ENCODE measurements at regions not wholly inside any gene's neighbourhood (a gene's known extent, or its start where the extent isn't known, plus 50 kb on each side); places are given as distances from the start of the nearest gene placed in this dataset.
"Not testable (repeated sequence)": the region's sequence is repeated elsewhere in the genome, so short reads cannot be mapped to it uniquely, and the experiment has no call there.

DNA sequence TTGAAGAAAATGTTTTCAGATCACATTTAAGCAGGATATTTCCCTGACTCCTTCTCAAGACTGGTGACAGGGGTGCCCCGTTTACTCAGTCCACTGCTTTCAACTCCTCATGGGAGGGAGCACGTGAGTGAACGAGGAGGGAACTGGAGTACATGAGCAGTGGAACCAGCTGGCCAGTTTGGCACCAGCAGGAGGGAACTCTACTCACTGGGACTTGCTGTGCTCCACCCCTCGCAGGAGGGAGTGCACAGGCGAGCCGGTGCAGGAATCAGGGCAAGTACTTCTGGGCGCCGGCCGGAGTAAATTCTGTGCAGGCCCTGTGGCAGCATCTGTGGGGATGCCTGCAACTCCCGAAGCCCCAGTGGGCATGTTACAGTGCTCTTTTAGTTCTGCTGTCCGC is 1941.1 kb upstream of the C9orf72 start:
- no peaks in the 10 kb centered on the region for H3K4me1 ChIP-seq (ENCODE audit: insufficient read depth, low read length)
- H3K4me3 ChIP-seq (ENCODE audit: low read length): no peak overlapping the region
- H3K27me3 ChIP-seq (ENCODE audit: insufficient read depth, low read length): no peaks in the 10 kb centered on the region
- no peaks in the 10 kb centered on the region for H3K9me3 ChIP-seq (ENCODE audit: low read depth, low read length)

DNA sequence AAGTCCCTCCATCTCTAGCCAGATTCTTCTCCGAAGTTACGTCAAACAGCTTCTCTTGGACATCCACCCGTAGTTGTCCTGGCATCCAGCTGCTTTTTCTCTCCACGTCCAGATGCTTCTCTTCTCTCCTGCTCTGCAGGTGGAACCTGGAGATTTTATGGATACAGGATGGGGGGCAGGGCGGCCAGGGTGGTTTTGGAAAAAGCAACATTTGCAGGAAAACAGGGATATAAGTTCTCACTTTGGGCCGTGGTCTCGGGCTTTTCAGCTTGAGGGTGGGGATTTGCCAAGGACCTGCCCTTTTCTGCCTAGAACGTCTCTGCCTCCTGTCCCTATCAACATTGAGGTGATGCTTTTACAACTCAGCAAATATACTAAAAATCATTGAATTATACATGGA is 1941.6 kb upstream of the C9orf72 start:
- Histone ChIP-seq H3K9me3 (ENCODE audit: low read depth, low read length) (no peaks in the 10 kb centered on the region), H3K4me3 (ENCODE audit: low read length) (no peak overlapping the region), H3K27me3 (ENCODE audit: insufficient read depth, low read length) (no peaks in the 10 kb centered on the region), H3K4me1 (ENCODE audit: insufficient read depth, low read length) (no peaks in the 10 kb centered on the region)

DNA sequence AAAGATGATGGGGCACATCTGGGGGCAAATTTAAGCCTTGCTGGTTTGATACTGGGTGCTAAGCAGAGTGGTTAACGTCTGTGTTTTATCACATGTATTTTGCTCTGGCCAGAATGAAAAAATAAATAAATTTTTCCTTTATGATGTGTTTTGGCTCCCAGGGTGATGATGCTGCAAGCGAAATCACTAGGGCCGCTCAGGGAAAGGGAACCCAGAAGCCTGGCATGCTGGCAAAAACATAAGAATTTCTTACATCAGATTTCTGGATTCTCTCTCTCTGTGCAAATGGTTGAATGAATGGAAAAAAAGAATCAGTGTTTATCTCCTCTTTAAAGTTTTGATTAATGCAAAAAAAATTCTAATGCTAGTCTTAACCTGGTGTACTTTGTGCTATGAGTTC is 1975.2 kb upstream of the C9orf72 start:
- Histone ChIP-seq H3K4me3 (ENCODE audit: low read length) (no peak overlapping the region), H3K27me3 (ENCODE audit: insufficient read depth, low read length) (no peaks in the 10 kb centered on the region), H3K9me3 (ENCODE audit: low read depth, low read length) (no peaks in the 10 kb centered on the region), H3K4me1 (ENCODE audit: insufficient read depth, low read length) (no peaks in the 10 kb centered on the region)

DNA sequence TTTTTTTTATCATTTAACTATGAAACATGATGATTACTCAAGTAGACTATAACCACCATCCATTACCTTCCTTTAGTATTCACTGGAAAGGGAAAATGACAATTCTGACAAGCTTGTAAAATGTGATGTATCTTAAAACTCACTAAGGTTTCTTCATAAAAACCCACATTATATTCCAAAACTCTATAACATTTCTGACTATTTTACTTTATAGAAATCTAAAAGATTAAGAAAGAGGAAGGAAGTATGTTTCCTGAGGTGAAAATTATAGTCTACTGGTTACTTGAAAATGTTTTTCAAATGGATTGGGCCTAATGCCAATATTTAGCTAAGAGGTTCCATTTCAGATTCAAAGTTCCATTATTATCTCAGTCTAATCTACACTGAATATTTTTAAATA is 1982.2 kb upstream of the C9orf72 start:
- H3K27me3 ChIP-seq (ENCODE audit: insufficient read depth, low read length): no peaks in the 10 kb centered on the region
- H3K9me3 ChIP-seq (ENCODE audit: low read depth, low read length): no peaks in the 10 kb centered on the region
- H3K4me1 ChIP-seq (ENCODE audit: insufficient read depth, low read length): no peaks in the 10 kb centered on the region
- H3K4me3 ChIP-seq (ENCODE audit: low read length): no peak overlapping the region

DNA sequence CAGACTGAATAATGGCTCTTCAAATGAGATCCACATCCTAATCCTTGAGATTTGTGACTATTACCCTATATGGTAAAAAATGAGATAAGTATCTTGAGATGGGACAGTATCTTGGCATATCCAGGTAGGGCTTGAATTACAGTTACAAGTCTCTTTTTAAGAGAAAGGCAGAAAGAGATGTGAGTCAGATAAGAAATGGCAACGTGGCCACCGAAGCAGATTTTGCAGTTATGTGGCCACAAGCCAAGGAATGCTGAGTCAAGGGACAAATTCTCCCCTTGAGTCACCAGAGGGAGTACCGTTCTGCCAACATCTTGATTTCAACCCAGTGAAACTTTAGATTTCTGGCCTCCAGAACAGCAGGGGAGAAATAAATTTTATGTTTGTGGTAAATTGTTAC is 1983.0 kb upstream of the C9orf72 start:
- Histone ChIP-seq H3K4me1 (ENCODE audit: insufficient read depth, low read length) (no peaks in the 10 kb centered on the region), H3K4me3 (ENCODE audit: low read length) (no peak overlapping the region), H3K27me3 (ENCODE audit: insufficient read depth, low read length) (no peaks in the 10 kb centered on the region)

DNA sequence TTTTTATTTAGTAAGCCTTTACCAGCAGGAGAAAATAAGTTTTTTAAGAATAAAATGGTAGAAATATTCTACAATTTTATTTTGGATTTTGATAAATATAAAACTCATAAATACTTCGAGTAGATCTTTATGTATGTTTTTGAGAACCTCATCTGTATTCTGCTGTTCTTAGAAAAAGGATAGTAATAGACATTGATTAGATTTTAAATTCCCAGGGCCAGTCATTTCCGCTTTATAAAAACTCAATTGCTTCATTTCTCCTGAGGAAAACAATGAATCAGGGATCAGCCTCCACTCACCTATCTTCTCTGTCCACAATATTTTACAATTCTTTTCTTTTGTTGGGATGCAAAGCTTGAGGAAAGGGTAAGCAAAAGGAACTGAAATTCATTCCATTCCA is 1983.5 kb upstream of the C9orf72 start:
- Histone ChIP-seq H3K4me3 (ENCODE audit: low read length) (no peak overlapping the region), H3K9me3 (ENCODE audit: low read depth, low read length) (no peaks in the 10 kb centered on the region), H3K4me1 (ENCODE audit: insufficient read depth, low read length) (no peaks in the 10 kb centered on the region), H3K27me3 (ENCODE audit: insufficient read depth, low read length) (no peaks in the 10 kb centered on the region)

More for the DNA sequence above, 1983.0 kb upstream of the C9orf72 start:
- H3K9me3 ChIP-seq (ENCODE audit: low read depth, low read length): no peaks in the 10 kb centered on the region

DNA sequence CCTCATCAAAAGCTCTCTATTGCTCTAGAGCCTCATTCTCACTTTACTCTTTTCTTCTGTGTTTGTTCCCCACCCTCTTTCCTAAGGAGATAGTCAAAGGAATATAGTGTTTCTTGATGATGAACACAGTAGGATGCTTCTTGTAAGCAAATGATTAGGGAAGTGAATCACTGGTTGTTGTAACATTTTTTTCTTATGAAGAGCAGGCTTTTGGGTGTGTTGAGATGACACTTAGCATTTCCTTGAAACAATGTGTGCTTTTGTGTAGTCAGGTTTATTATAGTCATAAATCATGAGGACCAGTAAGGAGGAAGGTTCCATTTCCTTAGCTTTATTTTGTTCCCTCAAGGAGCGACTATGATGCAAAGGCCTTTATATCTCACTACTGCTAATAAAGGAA is 1991.3 kb upstream of the C9orf72 start:
- no peaks in the 10 kb centered on the region for H3K4me1 ChIP-seq (ENCODE audit: insufficient read depth, low read length)

DNA sequence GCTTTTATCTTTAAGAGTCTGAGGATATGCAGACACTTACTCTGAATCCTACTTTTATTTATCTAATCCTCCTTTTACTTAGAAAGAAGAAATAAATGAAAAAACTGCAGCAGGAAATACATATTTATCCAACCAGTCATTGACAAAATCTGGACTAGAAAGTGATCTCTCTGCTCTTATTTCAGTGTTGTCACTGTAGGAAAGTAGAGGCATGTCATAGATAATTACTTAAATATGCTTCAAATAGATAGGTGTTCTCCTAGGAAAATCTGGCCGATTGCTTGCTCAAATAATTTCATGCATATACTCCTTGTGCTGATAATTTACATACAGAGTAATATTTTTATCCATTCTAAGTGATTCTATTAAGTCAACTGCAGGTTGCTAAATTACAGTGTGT is 2001.9 kb upstream of the C9orf72 start:
- Histone ChIP-seq H3K27me3 (ENCODE audit: insufficient read depth, low read length) (no peaks in the 10 kb centered on the region), H3K9me3 (ENCODE audit: low read depth, low read length) (no peaks in the 10 kb centered on the region), H3K4me3 (ENCODE audit: low read length) (no peak overlapping the region), H3K4me1 (ENCODE audit: insufficient read depth, low read length) (no peaks in the 10 kb centered on the region)

More for the DNA sequence above, 1991.3 kb upstream of the C9orf72 start:
- H3K4me3 ChIP-seq (ENCODE audit: low read length): no peak overlapping the region
- no peaks in the 10 kb centered on the region for H3K9me3 ChIP-seq (ENCODE audit: low read depth, low read length)
- H3K27me3 ChIP-seq (ENCODE audit: insufficient read depth, low read length): no peaks in the 10 kb centered on the region

DNA sequence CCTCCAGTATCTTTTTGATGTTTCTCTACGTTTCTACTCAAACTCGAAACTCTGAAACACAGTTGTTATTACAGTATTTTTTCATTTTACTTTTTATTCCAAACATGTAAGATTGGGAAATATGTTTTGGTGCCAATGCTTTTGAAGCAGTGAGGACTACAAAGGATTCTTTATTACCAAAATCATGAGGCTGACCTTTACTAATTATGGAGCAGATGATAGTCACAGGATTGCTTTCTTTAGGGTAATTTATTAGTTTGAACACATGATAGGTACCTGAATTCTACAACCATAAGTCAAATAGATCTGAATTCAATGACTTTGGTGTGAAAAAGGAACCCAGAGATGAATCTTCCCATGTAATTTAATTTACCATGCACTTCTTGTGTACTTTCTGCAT is 2015.1 kb upstream of the C9orf72 start:
- Histone ChIP-seq H3K4me1 (ENCODE audit: insufficient read depth, low read length) (no peaks in the 10 kb centered on the region), H3K27me3 (ENCODE audit: insufficient read depth, low read length) (no peaks in the 10 kb centered on the region), H3K9me3 (ENCODE audit: low read depth, low read length) (no peaks in the 10 kb centered on the region), H3K4me3 (ENCODE audit: low read length) (no peak overlapping the region)

DNA sequence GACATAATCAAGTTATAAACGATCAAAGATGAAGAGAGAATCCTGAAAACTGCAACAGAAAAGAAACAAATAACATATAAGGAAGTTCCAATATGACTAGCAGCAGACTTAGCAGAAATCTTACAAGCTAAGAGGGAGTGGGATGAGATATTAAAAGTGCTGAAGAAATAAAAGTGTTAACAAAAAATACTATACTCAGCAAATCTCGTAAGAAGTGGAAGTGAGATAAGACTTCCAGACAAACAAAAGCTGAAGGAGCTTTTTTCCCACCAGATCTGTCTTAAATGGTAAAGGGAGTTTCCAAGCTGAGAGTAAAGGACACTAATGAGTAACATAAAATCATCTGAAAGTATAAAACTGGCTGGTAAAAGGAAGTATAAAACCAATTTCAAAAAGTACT is 2036.0 kb upstream of the C9orf72 start:
- H3K4me1 ChIP-seq (ENCODE audit: insufficient read depth, low read length): no peaks in the 10 kb centered on the region
- H3K4me3 ChIP-seq (ENCODE audit: low read length): no peak overlapping the region
- no peaks in the 10 kb centered on the region for H3K27me3 ChIP-seq (ENCODE audit: insufficient read depth, low read length)
- H3K9me3 ChIP-seq (ENCODE audit: low read depth, low read length): peaks cover 13% of the 10 kb centered on the region

DNA sequence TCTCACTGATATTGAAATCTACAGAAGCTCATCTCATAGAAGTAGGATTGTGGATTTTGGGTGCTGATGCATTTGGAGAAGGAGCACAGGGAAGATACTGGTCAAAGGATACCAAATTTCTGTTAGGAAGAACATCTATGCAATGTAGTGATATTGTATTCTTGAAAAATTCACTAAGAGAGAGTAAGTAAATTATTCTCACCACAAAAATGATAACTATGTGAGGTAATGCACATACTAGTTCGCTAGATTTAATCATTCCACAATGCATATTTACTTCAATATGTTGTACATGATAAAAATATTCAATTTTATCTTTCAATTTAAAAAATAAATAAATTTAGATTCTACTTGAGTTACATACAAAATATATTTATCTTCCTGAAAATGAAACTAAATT is 2040.5 kb upstream of the C9orf72 start:
- Histone ChIP-seq H3K4me1 (ENCODE audit: insufficient read depth, low read length) (no peaks in the 10 kb centered on the region), H3K27me3 (ENCODE audit: insufficient read depth, low read length) (no peaks in the 10 kb centered on the region), H3K9me3 (ENCODE audit: low read depth, low read length) (peaks cover 3% of the 10 kb centered on the region), H3K4me3 (ENCODE audit: low read length) (no peak overlapping the region)

DNA sequence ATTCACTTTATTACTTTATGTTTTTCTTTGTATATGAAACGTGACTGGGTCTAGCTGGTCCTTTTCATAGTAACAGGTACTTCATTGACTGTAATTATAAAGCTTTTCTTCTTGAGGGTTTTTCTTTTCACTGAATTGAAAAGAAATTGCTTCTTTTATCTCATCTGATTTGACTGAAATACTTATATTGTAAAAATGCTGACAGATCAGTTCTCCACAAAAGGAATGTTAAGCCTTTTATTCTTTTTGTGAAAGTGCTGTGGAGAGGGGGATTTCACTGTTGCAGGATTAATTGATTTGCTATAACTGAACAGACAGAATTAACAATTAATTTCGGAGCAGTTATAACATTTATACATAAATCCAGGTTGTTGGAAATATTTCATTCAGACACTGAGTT is 2043.6 kb upstream of the C9orf72 start:
- no peaks in the 10 kb centered on the region for H3K4me1 ChIP-seq (ENCODE audit: insufficient read depth, low read length)
- no peak overlapping the region for H3K4me3 ChIP-seq (ENCODE audit: low read length)
- H3K9me3 ChIP-seq (ENCODE audit: low read depth, low read length): no peaks in the 10 kb centered on the region
- H3K27me3 ChIP-seq (ENCODE audit: insufficient read depth, low read length): no peaks in the 10 kb centered on the region

DNA sequence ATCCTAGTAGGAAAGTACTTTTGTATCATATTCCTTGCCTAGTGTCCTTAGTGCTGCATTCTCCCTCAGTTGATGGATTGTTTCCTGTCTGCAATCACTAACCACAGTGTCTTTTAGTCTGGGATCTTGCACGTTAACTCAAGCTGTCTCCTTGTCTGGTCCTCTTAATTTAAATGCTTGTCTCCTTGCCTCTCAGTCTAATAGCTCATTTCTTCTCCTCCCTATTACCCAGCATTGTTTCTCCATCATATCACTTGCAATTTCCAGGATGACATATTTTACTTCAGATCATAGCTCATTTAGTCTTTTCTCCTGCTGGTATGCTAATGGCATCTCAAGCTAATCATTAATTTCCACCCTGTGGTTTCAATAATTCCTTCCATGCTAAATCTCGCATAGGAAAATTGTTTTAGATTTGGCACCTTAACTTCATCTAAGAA is 2052.0 kb upstream of the C9orf72 start:
- H3K4me1 ChIP-seq (ENCODE audit: insufficient read depth, low read length): no peaks in the 10 kb centered on the region
- no peak overlapping the region for H3K4me3 ChIP-seq (ENCODE audit: low read length)
- H3K27me3 ChIP-seq (ENCODE audit: insufficient read depth, low read length): no peaks in the 10 kb centered on the region
- H3K9me3 ChIP-seq (ENCODE audit: low read depth, low read length): no peaks in the 10 kb centered on the region

DNA sequence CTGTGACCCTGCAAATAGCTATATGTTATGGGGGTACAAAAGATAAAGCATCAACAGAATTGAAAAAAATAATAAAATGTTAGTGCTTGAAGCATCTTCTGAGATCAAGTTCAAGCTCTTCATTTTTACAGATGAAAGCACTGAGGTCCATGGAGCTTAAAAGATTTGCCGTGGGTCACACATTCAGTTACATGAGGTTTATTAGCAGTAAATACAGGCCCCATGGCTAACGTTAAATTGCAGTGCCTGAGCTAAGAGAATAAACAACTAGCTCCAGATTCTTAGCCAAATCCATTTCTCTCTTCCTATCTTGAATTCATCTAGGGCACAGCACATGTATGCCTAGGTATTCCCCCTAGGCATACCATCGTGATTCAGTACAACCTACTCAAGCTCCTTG is 2052.7 kb upstream of the C9orf72 start:
- no peaks in the 10 kb centered on the region for H3K27me3 ChIP-seq (ENCODE audit: insufficient read depth, low read length)
- H3K4me3 ChIP-seq (ENCODE audit: low read length): no peak overlapping the region
- H3K9me3 ChIP-seq (ENCODE audit: low read depth, low read length): no peaks in the 10 kb centered on the region
- no peaks in the 10 kb centered on the region for H3K4me1 ChIP-seq (ENCODE audit: insufficient read depth, low read length)

DNA sequence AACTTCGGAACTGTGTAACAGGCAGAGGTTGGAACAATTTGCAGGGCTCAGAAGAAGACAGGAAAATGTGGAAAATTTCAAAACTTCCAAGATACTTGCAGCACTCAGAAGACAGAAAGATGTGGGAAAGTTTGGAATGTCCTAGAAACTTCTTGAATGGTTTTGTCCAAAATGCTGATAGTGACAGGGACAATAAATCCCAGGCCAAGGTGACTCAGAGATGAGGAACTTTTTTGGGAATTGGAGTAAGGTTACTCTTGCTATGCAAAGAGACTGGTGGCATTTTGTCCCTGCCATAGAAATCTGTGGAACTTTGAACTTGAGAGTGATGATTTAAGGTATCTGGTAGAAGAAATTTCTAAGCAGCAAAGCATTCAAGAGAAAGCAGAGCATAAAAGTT is 2055.6 kb upstream of the C9orf72 start:
- H3K27me3 ChIP-seq (ENCODE audit: insufficient read depth, low read length); H3K4me3 ChIP-seq (ENCODE audit: low read length); H3K4me1 ChIP-seq (ENCODE audit: insufficient read depth, low read length); H3K9me3 ChIP-seq (ENCODE audit: low read depth, low read length): not testable (repeated sequence)

DNA sequence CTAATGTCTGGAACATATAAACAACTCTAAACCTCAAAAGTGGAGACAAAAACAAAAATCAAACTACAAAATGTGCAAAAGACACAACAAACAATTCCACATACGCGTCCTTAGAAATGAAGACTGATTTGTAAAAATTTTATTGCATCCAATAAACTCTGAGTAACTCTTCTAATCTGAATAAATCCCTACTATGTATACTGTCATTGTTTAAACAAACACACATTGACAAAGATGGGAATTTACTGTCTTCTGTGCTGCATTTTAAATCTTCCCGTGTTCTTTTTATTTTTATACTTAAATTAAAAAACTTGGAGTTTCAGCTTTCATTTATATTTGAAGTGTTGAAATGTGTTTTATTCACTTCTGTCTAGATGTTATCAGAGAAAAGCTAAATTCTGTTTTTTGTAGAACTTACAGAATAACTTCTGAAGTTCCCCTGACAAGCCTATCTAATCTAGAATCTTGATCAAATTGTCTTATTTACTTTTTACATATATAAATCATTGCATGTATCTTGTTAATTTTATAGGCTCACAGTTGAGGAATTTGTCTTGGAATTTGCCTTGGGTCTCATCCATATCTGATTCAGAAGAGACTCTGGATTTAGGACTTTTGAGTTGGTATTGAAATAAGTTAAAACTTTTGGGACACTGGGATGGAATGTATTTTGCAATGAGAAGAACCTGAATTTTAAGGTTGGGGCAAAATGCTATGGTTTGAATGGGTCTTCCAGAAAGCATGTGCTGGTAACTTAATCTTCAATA is 2064.4 kb upstream of the C9orf72 start:
- Histone ChIP-seq H3K9me3 (ENCODE audit: low read depth, low read length) (no peaks in the 10 kb centered on the region), H3K4me1 (ENCODE audit: insufficient read depth, low read length) (no peaks in the 10 kb centered on the region), H3K4me3 (ENCODE audit: low read length) (no peak overlapping the region), H3K27me3 (ENCODE audit: insufficient read depth, low read length) (no peaks in the 10 kb centered on the region)
